GM19438 (cell line): ENCODE measurements at regions not wholly inside any gene's neighbourhood (a gene's known extent, or its start where the extent isn't known, plus 50 kb on each side); places are given as distances from the start of the nearest gene placed in this dataset.

Experiments used
- ATAC-seq: cut with Tn5 transposase; IDR thresholded peaks from one replicate; pipeline ENCODE4 v1.9.1; 2021; ENCODE audit warnings: low read depth; ENCODE audit not compliant: unreplicated experiment

DNA sequence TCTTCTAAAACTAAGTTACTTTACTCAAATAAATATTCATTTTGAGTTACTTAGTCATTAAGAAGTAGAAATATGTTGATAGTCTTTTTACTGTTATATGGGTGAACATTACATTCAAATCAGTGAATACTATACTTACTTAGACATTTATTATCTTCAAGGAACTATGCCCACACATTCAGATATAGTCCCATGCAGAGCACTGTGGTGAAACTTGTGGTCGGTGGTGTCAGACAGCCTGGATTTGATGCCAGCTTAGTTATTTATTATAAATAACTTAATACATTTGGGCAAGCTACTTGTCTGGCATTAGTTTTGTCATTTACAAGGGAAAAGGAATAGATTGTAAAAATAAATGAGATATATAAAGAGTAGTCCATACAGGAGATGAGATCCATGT lies 149.5 kb downstream of the RAP2B start:
- no peak for ATAC-seq

DNA sequence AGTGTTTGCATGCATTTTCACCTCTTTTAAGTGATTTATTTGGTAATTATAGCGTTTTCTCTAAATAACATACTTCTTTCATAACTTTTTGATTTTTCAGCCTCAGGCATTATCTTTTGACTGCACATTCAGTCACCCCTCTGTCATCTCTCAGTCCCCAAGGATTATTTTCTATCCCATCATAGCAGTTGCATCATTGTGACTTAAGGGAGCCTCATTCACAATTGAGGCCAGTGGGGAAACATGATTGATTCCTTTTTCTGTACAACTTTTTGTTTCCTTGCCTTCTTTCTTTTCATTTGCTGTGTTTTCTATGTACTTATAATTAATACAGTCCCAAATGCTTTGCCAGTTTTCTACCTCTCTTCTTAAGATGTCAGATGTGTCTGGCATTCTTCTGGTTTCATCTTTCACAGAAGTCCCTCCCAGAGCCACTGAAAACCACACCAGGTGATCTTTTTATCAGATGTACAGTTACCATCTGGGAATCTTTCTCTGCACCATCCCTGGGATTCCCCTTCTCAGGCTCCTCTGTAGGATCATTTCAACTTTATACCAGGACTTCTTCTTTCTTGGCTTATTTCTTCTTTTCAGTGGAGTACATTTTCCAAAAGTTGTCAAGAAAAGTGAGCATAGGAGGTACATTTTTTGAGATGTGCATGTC lies 151.4 kb downstream of the RAP2B start:
- no peak for ATAC-seq

DNA sequence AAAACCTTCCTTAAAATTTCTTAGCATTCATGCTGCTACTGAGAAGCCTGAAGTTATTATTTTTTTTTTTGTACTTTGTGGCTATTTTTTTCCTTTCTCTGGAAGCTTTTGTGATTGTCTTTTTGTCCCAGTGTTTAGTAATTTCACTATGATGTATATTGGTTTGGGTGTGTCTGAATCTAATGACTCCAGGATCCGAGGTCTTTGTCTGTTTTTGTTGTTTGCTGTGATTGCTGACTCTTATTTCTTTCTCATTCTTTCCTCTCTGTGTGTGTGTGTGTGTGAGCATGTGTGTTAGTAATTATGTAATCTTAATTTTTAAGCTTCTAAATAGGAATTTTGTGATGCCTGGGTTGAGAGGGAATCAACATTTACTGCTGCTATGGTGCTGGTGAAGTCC lies 152.0 kb downstream of the RAP2B start:
- no peak for ATAC-seq

DNA sequence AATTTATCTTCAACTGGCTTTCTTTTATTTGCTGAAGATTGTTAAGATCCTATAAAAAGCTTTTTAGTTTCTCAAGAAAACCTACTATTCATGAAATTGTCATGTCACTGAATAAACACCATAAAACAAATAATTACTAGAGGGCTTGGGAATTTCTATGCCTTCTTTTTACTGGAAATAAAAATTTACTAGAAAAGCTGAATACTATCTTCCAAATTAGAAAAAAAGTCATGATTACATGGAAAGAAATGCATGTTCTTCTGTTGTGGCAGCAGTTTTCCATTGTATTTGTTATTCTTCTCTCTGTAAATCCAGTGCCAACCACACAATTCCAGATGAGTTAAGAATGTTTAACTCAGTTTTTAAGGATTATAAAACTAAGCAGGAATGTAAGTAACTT lies 153.8 kb downstream of the RAP2B start:
- ATAC-seq, result no peak

DNA sequence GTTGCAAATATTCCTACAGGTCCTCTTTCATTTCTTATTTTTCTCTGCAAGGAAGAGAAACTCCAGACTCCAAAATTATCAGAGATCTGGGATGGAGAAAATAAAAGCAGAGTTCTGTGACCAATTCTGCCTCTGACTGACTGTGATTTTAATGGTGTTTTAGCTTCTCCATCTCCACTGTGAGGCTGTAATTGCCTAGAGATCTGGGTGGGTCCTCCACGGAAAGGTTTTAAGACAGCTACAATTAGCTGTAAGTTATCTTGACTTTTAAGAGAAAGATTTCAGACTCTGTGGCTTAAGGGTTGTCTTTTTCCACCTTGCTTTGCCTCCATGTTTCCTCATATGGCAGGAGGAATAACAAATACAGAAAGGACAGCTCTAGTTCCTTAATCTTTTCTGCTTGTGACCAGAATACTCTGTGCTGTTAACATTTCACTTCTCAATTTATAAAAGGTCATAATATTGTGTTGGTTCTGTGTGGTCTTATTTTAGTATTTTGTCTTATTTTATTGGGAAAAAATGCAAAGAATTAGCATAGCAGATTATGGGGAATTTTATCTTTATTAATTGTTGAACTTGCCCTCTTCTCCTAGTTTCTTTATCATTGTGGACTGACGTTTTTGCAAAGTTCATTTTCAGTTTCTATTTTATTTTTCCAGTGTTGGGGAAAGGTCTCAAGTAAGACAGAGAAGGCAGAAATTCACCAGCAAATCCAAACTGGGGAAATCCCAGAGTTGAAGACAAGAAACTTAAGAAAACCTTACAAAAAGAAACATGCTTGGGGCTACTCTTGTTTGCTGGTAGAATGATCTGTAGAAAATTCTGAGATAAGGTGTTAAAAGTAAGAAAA lies 157.9 kb downstream of the RAP2B start:
- no peak for ATAC-seq

DNA sequence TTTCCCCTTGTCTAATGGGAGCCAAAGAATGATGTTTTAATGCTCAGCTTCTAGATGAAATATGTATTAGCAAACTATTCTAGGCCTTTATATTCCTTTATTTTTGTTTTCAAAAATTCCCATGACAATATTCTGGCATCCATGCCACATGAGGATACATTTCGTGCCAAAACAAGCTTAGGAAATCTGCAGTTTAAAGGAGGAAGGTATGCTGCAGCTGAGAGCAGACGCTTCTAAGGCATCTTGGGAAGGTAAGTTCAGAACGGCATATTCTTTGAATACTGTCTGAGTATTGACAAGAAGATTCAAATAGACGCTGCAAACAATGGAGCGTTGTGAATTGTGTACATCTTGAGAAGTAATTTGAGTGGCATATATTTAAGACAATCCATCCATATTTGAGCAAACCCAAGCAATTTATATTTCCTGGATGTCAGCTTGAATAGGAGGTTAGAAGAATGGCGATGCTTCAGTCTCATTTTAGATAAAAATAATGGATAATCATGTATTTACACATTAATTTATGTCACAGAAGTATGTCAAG lies 158.6 kb downstream of the RAP2B start:
- ATAC-seq, result no peak

DNA sequence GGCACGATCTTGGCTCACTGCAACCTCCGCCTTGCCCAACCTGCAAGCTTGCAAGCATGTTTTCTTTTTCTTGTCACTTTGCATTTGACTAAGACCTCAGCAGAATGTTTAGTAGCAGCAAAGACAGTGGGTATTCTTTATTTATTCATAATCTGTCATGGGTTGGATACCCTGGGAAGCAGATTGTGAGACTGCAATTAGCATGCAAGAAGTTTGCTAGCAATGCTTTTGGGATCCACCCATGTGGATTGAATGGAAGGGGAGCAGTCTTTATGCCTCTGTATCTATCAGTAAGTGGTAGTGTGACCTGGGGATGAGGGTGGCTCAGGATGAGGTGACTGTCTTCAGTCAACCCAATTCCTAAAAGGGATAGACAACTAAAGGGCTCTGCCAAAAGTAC lies 166.7 kb downstream of the RAP2B start:
- no peak for ATAC-seq

DNA sequence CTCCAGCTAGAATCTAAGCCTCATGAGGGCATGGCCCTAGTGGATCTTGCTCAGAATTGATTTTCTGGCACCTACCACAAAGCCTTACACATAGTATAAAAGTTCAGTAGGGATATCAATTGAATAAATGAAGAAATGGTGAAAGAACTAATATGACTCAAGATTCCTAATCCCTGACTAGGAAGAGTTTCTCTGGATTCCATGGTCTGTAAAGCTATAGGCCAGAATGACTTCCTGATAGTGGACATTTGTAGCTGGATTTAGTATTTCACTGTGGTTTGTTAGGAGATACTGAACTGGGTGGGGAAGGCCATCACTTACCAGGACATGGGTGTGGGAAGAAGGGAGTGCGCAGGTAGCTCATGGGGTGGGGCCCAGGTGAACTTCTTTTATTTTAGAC lies 168.9 kb downstream of the RAP2B start:
- ATAC-seq, result no peak

DNA sequence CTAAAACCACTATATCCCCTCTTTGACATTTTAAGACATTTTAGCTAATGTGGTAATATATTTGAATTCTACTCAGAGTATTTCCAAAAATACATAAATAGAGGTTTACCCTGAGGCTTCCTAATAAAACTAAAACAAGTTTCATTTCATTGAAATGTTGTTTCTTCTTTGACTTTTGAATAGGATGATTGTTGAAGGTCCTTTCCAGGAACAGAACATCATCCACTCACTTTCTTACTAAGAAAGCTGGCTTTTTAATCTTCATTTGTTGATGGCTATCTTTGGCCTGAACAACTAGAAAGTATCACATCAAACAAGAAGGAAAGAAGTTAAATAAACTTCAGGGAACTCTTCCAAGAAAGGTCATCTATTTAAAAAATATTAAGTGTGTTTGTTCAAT lies 169.7 kb downstream of the RAP2B start:
- ATAC-seq, result no peak

DNA sequence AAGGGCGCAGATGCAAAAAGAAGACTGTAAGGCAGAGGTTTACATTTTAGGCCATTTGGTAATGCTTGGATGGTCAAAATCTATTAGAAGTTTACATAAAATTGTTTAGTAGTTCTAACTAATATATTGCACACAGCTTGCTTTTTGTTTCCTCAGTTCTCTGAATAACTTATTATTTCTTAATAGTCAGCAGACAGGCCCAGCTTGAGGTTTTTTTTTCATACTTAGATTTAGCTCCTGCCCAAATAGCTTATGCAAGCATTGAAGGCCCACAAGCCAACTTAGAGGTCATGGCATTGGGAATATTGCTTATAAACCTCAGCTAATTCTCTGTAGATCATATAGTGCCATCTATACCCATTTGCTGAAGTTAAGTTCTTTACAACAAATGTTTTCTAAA lies 172.5 kb downstream of the RAP2B start:
- ATAC-seq, result no peak

DNA sequence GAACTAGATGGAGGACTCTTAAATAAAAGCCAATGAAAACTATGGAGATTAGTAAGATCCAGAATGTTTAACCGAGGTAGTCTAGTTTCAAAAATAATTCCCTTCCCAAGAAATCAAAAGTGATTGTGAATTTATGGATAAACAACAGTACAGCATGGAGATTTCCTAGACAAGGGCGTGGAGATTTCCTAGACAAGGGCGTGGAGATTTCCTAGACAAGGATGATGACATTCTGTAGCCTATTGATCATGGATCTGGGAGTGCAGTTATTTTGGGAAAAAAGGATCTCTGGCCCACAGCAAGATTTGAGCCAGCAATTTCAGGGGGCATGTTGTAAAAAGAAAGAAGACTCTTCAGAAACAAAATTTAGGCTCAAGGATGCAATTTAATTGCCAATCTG lies 175.3 kb downstream of the RAP2B start:
- no peak for ATAC-seq

DNA sequence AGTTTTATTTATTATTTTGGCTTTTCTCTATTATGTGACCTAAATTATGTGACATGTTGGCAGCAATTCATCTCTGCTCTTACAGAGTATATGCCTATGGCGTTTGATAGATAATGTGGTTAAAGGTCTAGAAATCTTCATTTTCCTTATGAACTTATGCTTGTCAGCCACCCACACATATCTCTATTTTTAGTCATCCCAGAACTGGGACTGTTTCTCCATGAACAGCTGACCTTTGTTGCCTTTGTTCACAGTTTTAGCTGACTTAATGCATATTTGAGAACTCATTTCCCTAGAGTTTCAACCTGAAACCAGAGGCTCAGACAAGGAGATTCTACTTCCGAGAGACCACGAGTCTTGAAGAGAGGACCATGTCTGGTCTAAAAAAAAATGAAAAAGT lies 176.5 kb downstream of the RAP2B start:
- ATAC-seq, result no peak

DNA sequence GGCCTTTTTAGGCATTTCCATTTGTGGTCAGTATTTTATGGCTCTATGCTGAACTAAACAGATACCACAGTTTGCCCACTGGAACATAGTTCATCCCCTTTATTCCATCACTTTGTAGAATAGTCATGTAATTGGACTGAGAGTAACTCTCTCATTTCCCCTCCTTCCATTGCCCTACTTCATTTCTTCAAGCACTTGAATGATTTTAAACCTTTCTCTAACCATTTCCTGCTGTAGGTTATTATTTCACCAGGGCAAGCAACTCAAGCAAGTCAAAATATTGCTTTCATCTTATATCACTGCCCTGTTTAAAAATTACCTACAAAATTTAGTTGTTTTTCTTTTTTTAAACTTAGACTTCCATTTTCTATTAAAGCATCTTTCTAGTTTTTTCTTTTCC lies 177.0 kb downstream of the RAP2B start:
- ATAC-seq, result no peak

DNA sequence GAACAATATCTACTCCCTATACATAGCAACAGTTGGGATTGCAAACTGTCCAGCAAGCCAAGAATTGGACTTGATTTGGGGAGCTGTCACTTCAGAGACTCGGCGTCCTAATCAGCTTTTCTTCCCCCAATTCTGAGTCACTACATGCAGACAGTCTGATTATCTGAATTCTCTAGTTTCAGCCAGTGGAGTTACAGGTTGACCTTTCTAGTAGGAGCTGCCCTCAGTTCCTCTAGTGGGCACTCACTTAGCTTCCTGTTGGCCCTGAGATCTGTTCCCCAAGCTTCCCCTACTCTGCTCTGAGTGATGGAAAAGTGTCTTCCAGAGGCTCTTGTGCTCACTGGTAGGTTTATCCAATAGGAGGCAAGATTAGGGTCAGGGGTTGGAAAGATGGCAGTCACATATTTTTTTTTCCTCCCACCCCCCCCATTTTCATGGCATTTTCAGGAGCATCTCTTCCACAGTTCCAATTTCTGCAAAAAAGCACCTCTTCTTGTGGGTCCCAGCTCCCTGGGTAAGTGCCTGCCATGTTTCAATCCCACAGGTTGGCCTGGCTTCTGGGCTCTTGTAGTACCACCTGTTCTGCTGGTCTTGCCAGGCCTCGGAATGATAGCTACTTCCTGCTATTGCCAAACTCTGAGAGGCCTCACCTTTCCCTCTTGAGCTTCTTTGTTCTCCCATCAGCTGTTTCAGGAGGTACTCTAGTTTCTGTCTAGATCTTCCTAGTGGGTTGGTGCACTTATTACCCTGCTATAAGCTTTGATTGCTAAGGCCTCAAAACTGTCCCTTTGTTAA lies 182.2 kb downstream of the RAP2B start:
- no peak for ATAC-seq

DNA sequence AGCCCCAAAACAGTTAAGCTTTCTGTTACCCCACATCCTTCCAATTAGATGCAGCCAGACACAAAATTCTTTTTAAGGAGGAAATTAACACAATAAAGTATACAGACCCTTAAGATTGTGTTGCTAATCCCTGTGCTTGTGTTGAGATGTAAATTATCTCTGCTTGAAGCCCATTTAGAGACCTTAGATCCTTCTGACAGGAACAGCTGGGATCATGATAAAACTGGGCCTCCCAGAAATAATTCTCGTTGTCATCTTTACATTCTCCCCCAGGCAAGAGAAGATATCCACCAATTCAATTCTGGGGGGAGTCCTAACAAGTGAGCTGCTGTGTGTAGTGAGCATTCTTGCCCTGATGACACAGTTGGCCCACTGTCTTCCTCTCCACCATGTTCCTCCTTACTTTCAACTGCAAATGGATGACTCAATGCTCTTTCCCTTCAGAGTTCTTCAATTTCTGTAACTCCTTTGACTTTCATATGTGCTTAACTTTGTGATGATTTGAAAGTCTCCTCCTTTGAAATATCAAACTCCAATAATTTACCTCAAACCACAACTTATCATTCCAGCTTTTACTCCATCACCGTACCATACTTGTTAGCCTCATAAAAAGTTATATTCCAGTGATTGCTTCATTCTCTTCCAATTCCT lies 186.6 kb downstream of the RAP2B start:
- ATAC-seq, result no peak

DNA sequence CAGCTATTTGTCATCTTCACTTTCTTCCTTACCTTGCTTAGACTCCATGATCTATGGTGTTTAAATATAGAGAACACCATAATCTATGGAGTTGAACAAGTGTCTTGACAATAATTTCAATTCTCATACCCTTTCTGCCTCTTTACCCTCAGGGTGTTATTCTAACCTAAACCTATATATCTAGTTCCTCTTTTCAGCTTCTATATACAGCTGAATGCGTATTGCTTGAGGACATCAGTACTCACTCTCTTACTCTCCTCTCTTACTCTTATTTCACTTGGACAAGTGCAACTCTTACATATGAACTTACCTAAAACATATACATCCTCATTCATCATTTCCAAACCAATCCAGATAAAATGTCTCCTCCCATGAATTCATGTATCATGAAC lies 187.1 kb downstream of the RAP2B start:
- ATAC-seq, result no peak

DNA sequence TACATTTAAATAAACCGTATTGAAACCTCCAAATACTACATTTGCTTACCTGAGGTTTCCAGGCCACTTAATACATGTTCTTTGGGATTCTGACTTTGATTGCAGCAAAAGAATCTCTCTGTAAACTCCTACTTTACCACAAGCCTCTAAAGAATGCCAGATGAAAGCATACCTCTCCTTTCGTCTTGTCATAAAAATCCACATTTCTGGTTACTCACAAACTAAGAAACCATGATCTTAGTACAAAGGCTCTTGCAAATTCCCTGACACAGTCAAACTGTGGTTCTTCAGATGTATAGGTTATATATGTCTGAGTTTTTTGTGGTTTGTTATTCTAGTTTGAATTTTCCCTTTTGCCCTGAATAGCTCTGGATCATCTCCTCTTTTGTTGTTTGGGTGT lies 188.4 kb downstream of the RAP2B start:
- ATAC-seq, result no peak

DNA sequence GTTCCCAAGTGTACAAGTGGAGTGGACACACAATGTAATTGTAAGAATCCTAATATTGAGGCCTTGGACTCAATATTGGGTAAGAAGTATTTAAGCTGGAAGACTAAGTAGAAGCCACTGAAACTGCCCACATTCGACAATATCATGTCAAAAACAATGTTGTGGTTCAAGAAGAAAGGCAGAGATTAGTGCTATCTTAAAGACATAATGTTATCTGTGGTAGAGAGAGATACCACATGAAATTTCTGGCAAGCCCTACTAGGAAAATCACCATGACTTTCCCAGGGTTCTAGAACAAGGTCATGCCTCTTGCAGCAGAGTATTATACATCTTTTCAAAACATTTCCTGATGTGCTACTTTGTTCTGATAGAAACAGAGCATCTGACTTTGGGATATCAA lies 192.6 kb downstream of the RAP2B start:
- no peak for ATAC-seq

DNA sequence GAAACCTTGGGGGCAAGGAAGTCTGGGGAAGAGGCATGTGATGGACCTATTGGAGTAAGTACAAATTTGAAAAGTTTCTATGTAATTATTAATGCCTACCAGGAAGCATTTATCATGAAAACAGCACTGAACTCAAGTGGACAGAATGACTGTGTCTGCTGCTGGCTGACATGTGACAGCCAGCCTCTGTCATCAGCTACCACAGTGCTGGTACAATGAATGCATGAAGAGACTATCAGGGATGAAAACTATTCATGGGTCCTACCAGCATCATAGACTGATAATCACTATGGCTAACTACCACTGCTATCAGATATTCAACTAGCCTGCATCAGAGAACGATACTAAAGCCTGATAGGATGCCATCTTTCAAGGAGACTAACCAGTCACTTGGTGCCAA lies 193.5 kb downstream of the RAP2B start:
- no peak for ATAC-seq

DNA sequence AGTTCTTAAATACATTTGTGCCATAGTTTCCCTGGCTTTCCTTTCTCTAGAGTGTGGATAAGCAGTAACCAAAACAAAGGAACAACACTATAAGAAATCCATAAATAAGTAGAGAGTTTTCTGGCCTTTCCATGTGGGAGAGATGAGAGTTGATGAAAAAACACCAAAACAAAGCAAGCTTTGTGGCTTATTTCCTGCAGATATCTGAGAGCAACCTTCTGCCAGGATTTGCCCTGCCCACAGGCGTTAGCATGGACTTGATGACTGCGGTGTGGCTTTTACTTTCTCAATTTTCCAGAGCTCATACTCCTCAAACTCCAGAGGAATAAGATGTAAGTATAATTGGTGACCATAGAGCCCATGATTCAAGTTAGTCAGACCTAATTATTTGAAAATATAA lies 194.9 kb downstream of the RAP2B start:
- no peak for ATAC-seq

DNA sequence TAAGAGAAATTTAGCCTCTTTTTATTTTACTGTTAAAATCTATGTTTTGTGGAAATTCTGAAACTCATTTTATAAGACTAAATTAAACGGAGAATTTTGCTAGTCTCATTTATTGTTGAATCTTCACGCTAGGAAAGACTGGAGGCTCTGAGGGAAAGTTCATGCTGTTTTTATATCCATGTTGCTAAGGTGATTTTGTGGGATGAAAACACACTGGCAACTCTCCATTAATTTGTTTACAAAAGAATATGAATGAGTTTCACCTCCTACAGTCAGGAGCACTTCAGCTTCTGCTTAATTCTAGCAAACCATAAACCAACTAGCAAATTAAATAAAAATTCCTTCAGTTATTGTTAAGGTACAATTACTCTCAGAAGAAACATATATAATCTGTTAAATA lies 195.4 kb downstream of the RAP2B start:
- ATAC-seq, result no peak
